MM.1S (cell line): ENCODE measurements at regions not wholly inside any gene's neighbourhood (a gene's known extent, or its start where the extent isn't known, plus 50 kb on each side); places are given as distances from the start of the nearest gene placed in this dataset.

Experiments used
- DNase-seq: peaks from one replicate; pipeline ENCODE4 v3.0.0-alpha.2; 2015
- H2AFZ ChIP-seq: fragments of 300-600 bp; sonication (generic); 2 replicates; pipeline ENCODE4 v1.6.0; 2016; ENCODE audit warnings: antibody characterized with exemption, low read length
- H3F3A ChIP-seq: fragments of 300-600 bp; sonication (generic); 2 replicates; pipeline ENCODE4 v1.6.1; 2016; ENCODE audit warnings: mild to moderate bottlenecking, antibody characterized with exemption, low read length, moderate library complexity, mixed read lengths; ENCODE audit not compliant: insufficient read depth
- H3K27ac ChIP-seq: fragments of 300-600 bp; sonication (generic); 2 replicates; pipeline ENCODE4 v1.5.1; 2016; ENCODE audit warnings: mild to moderate bottlenecking, low read length
- H3K27me3 ChIP-seq: fragments of 300-600 bp; sonication (generic); replicated peaks from 2 replicates; pipeline ENCODE4 v1.6.0; 2016; ENCODE audit warnings: low read length; ENCODE audit not compliant: insufficient read depth
- H3K36me3 ChIP-seq: fragments of 300-600 bp; sonication (generic); replicated peaks from 2 replicates; pipeline ENCODE4 v1.6.1; 2016; ENCODE audit warnings: mild to moderate bottlenecking, low read length, mixed read lengths; ENCODE audit not compliant: insufficient read depth
- H3K4me1 ChIP-seq: fragments of 300-600 bp; sonication (generic); 2 replicates; pipeline ENCODE4 v1.6.1; 2016; ENCODE audit warnings: low read length, mixed read lengths
- H3K4me2 ChIP-seq: fragments of 300-600 bp; sonication (generic); 2 replicates; pipeline ENCODE4 v1.6.0; 2016; ENCODE audit warnings: low read depth, low read length
- H3K4me3 ChIP-seq: fragments of 300-600 bp; sonication (generic); 2 replicates; pipeline ENCODE4 v1.5.1; 2016; ENCODE audit warnings: low read length, mixed read lengths
- H3K79me2 ChIP-seq: fragments of 300-600 bp; sonication (generic); 2 replicates; pipeline ENCODE4 v1.6.1; 2016; ENCODE audit warnings: mixed run types, low read length, mixed read lengths
- H3K9ac ChIP-seq: fragments of 300-600 bp; sonication (generic); 2 replicates; pipeline ENCODE4 v1.6.1; 2016; ENCODE audit warnings: low read length, mixed read lengths
- H3K9me2 ChIP-seq: fragments of 300-600 bp; sonication (generic); replicated peaks from 2 replicates; pipeline ENCODE4 v1.6.1; 2016; ENCODE audit warnings: mild to moderate bottlenecking, low read length, mixed read lengths; ENCODE audit not compliant: insufficient read depth
- H3K9me3 ChIP-seq: fragments of 300-600 bp; sonication (generic); replicated peaks from 2 replicates; pipeline ENCODE4 v1.6.1; 2016; ENCODE audit warnings: mild to moderate bottlenecking, low read length, mixed read lengths; ENCODE audit not compliant: insufficient read depth
- H4K20me1 ChIP-seq: fragments of 300-600 bp; sonication (generic); 2 replicates; pipeline ENCODE4 v1.6.1; 2016; ENCODE audit warnings: mild to moderate bottlenecking, low read length, moderate library complexity, mixed read lengths; ENCODE audit not compliant: insufficient read depth
- CTCF ChIP-seq: fragments of 300-600 bp; sonication (generic); IDR thresholded peaks from 2 replicates; pipeline ENCODE4 v1.5.1; 2016; ENCODE audit warnings: antibody characterized with exemption, low read length, mixed read lengths
- EZH2 ChIP-seq: fragments of 300-600 bp; sonication (generic); optimal IDR thresholded peaks from 2 replicates; pipeline ENCODE3; 2017; ENCODE audit warnings: low read depth, mild to moderate bottlenecking, antibody characterized with exemption, low read length, mixed read lengths
- EZH2phosphoT487 ChIP-seq: fragments of 300-600 bp; sonication (generic); IDR thresholded peaks from 2 replicates; pipeline ENCODE4 v1.6.1; 2018; ENCODE audit warnings: antibody characterized with exemption, low read length

- no peak overlapping the region for H3K4me2 ChIP-seq
- no peaks in the 10 kb centered on the region for H3K27me3 ChIP-seq
- no peaks in the 10 kb centered on the region for H3K36me3 ChIP-seq
Measured at GRCh38 chr10:59018977-59019376, 157.5 kb upstream of the PHYHIPL start.

GRCh38 chr10:59019603-59020002, 156.8 kb upstream of the PHYHIPL start:
- no peaks in the 10 kb centered on the region for H3K4me1 ChIP-seq
- no peak overlapping the region for H2AFZ ChIP-seq
- no peak overlapping the region for H3K4me2 ChIP-seq
- no peak for DNase-seq
- H3K9ac ChIP-seq = no peak overlapping the region
- H4K20me1 ChIP-seq = no peaks in the 10 kb centered on the region
- no peak overlapping the region for H3K27ac ChIP-seq
- TF ChIP-seq EZH2 = no peak
- TF ChIP-seq CTCF = no peak
- H3K4me3 ChIP-seq = no peak overlapping the region
- H3K9me3 ChIP-seq = no peaks in the 10 kb centered on the region
- H3K27me3 ChIP-seq = no peaks in the 10 kb centered on the region
- no peaks in the 10 kb centered on the region for H3K36me3 ChIP-seq
- no peaks in the 10 kb centered on the region for H3K9me2 ChIP-seq
- H3K79me2 ChIP-seq = no peaks in the 10 kb centered on the region
- no peaks in the 10 kb centered on the region for H3F3A ChIP-seq

More at GRCh38 chr10:59018977-59019376, 157.5 kb upstream of the PHYHIPL start:
- no peaks in the 10 kb centered on the region for H3K4me1 ChIP-seq
- no peak overlapping the region for H3K27ac ChIP-seq
- H3K4me3 ChIP-seq = no peak overlapping the region
- H3K9me3 ChIP-seq = no peaks in the 10 kb centered on the region
- no peak overlapping the region for H2AFZ ChIP-seq
- no peaks in the 10 kb centered on the region for H3F3A ChIP-seq
- no peaks in the 10 kb centered on the region for H3K9me2 ChIP-seq
- TF ChIP-seq EZH2 (no peak), CTCF (no peak), EZH2phosphoT487 (no peak)
- no peaks in the 10 kb centered on the region for H4K20me1 ChIP-seq
- H3K79me2 ChIP-seq = no peaks in the 10 kb centered on the region
- no peak overlapping the region for H3K9ac ChIP-seq
- no peak for DNase-seq

GRCh38 chr10:59020502-59020901, 155.9 kb upstream of the PHYHIPL start:
- Histone ChIP-seq H3K9me2 (no peaks in the 10 kb centered on the region), H3K4me2 (no peak overlapping the region), H4K20me1 (no peaks in the 10 kb centered on the region), H3K27ac (no peak overlapping the region), H3K36me3 (no peaks in the 10 kb centered on the region), H3K9me3 (no peaks in the 10 kb centered on the region), H3K9ac (no peak overlapping the region), H3K4me1 (no peaks in the 10 kb centered on the region), H3F3A (no peaks in the 10 kb centered on the region), H3K79me2 (no peaks in the 10 kb centered on the region), H3K4me3 (no peak overlapping the region), H2AFZ (no peak overlapping the region), H3K27me3 (no peaks in the 10 kb centered on the region)
- DNase-seq = no peak
- TF ChIP-seq EZH2 = no peak
- no peak for TF ChIP-seq CTCF
- no peak for TF ChIP-seq EZH2phosphoT487
